GM21717 (cell line): ENCODE measurements at regions not wholly inside any gene's neighbourhood (a gene's known extent, or its start where the extent isn't known, plus 50 kb on each side); places are given as distances from the start of the nearest gene placed in this dataset.

Source experiments
- ATAC-seq: cut with Tn5 transposase; IDR thresholded peaks from one replicate; pipeline ENCODE4 v1.9.1; 2021; ENCODE audit warnings: mild to moderate bottlenecking, moderate library complexity; ENCODE audit not compliant: unreplicated experiment

- ATAC-seq: no peak
Measured at GRCh38 chr21:16287046-16287445, 557.3 kb downstream of the USP25 start.

GRCh38 chr21:16291296-16291695 is 561.5 kb downstream of the USP25 start:
- no peak for ATAC-seq

- ATAC-seq: no peak
Measured at GRCh38 chr21:16294128-16294527, 564.3 kb downstream of the USP25 start.

- ATAC-seq: no peak
Measured at GRCh38 chr21:16302851-16303282, 573.1 kb downstream of the USP25 start.

GRCh38 chr21:16304174-16305095 is 574.7 kb downstream of the USP25 start:
- ATAC-seq: no peak

GRCh38 chr21:16305686-16306085 is 575.9 kb downstream of the USP25 start:
- no peak for ATAC-seq

- ATAC-seq: no peak
Measured at GRCh38 chr21:16307256-16307655, 577.5 kb downstream of the USP25 start.

- peak; percentile 66 for ATAC-seq
Measured at GRCh38 chr21:16308269-16308668, 578.5 kb downstream of the USP25 start.

- no peak for ATAC-seq
Measured at GRCh38 chr21:16309250-16309971, 579.6 kb downstream of the USP25 start.

- ATAC-seq: no peak
Measured at GRCh38 chr21:16310176-16310575, 580.4 kb downstream of the USP25 start.

GRCh38 chr21:16311229-16311628 is 581.4 kb downstream of the USP25 start:
- no peak for ATAC-seq

- no peak for ATAC-seq
Measured at GRCh38 chr21:16312321-16312720, 582.5 kb downstream of the USP25 start.

- no peak for ATAC-seq
Measured at GRCh38 chr21:16315223-16315622, 585.4 kb downstream of the USP25 start.

GRCh38 chr21:16318651-16319300 is 589.0 kb downstream of the USP25 start:
- ATAC-seq: no peak

GRCh38 chr21:16320110-16320509 is 590.3 kb downstream of the USP25 start:
- no peak for ATAC-seq

GRCh38 chr21:16322454-16322853 is 592.7 kb downstream of the USP25 start:
- no peak for ATAC-seq

GRCh38 chr21:16323596-16323995 is 593.8 kb downstream of the USP25 start:
- no peak for ATAC-seq

- no peak for ATAC-seq
Measured at GRCh38 chr21:16324630-16325029, 594.8 kb downstream of the USP25 start.

GRCh38 chr21:16330082-16330907 is 600.5 kb downstream of the USP25 start:
- peak; percentile 69 for ATAC-seq

GRCh38 chr21:16330908-16331268 is 601.1 kb downstream of the USP25 start:
- no peak for ATAC-seq

- ATAC-seq: no peak
Measured at GRCh38 chr21:16337266-16337665, 607.5 kb downstream of the USP25 start.
